HTR-8/SVneo (cell line): ENCODE measurements at regions not wholly inside any gene's neighbourhood (a gene's known extent, or its start where the extent isn't known, plus 50 kb on each side); places are given as distances from the start of the nearest gene placed in this dataset.
A peak's percentile ranks its signal among the peaks of the same experiment; 100 is the strongest.

Experiments
- DNase-seq: peaks from one replicate; pipeline ENCODE4 v3.0.0; 2011; ENCODE audit warnings: low spot score, mixed read lengths; ENCODE audit not compliant: insufficient read length
- FAIRE-seq: peaks from 2 replicates; lab custom pipeline; 2011; peaks lifted over from hg19 to GRCh38; lab: Jason Lieb, UNC

DNA sequence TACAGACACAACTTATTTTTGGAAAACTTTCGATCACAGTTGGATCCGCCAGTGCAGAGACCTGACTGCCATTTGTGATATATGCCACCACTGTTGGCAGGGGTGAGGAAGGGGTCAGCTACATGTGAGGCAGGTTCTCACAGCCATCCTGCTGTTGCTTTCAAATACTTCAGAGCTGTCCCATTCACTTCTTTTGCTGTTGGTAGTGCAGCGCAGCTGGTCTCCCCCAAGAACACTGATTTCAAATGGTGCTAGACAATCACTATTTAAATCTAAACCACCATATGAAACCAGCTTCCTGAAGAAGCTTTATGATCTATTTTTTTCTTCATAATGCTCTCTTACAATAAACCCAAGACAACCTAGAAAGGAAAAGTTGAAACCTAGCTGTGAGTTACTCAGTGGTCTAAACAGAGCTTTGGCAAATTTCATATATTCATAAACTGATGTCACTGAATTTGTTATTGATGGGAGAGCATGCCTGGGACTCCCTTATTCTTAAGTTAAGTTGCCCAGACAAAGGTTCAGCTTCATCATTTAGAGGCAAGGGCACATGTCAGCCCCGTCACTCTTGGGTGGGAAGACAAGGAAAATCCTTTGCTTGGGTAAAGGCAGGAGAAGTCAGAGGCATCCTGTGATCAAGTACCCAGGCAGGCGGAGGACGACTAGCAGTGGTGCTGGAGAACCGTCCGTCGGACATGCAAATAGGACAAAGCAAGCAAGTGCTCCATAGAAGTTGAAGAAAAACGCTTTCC is 143.4 kb upstream of the KLF14 start:
- FAIRE-seq (no peak), DNase-seq (no peak)

DNA sequence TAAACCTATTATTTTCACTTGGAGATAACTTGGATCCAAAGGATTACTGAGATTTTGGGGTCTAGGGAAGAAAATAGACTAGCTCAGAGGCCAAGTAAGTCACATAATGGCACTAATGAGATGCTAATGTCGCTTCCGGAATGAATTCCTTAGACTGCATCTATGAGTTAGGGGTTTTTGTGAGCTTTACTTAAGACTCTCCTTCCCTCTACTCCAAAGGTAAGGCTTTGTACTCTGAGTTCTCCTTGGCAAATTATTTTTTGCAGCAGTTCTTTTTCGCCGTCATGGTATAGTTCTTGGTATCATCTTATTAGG is 143.9 kb upstream of the KLF14 start:
- DNase-seq (no peak), FAIRE-seq (no peak)

GRCh38 chr7:130878785-130879184 is 144.8 kb upstream of the KLF14 start:
- no peak for FAIRE-seq
- DNase-seq = no peak

GRCh38 chr7:130879191-130879590 is 145.2 kb upstream of the KLF14 start:
- DNase-seq (no peak), FAIRE-seq (no peak)

GRCh38 chr7:130880668-130881067 is 146.7 kb upstream of the KLF14 start:
- FAIRE-seq (no peak), DNase-seq (no peak)

GRCh38 chr7:130881091-130881798 is 147.2 kb upstream of the KLF14 start:
- no peak for FAIRE-seq

DNA sequence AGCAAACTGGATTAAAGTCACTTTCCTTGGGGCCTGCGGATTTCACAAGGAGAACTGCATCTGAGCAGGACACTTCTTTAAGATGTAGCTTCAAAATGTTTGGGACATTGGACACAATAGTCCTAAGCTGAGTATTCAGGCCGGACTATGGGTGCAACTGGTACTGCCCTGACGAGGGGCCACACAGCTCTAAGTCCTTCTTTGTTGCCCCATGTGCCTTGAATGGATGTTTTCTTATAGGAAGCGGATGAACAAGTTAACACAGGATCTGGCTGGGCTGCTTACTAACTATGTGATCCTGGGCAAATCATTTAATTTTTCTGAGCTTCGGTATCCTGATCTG is 147.8 kb upstream of the KLF14 start:
- DNase-seq (no peak), FAIRE-seq (no peak)

More at GRCh38 chr7:130881091-130881798, 147.2 kb upstream of the KLF14 start:
- DNase-seq = no peak

DNA sequence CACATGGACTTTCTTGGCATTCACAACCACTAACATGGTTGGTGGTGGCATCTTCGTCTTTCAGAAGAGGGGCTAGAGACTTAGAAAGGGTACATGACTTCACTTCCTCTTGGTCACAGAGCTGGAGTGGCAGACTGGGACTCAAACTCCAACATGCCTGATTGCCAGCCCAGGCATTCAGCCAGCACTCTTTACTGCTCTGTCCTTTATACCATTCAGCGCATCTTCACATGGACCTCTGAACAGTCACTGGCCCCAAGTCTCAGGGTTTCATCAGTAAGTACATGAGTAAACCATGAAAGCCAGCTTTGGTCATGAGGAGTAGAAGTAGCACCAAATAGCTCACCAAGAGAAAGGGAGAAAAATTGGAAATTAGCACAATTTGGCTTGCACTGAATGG is 148.4 kb upstream of the KLF14 start:
- FAIRE-seq (no peak), DNase-seq (no peak)

DNA sequence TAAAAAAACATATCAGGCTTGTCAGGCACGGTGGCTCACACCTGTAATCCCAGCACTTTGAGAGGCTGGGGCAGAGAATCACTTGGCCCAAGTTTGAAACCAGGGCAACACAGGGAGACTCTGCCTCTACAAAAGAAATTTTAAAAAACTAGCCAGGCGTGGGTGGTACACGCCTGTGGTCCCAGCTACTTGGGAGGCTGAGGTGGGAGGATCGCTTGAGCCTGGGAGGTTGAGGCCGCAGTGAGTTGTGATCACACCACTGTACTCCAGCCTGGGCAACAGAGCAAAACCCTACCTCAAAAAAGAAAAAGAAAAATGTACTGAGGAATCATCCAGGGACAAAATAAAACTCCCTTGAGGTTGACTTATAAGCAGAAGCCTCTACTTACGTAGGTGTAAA is 149.9 kb upstream of the KLF14 start:
- DNase-seq (no peak), FAIRE-seq (no peak)

DNA sequence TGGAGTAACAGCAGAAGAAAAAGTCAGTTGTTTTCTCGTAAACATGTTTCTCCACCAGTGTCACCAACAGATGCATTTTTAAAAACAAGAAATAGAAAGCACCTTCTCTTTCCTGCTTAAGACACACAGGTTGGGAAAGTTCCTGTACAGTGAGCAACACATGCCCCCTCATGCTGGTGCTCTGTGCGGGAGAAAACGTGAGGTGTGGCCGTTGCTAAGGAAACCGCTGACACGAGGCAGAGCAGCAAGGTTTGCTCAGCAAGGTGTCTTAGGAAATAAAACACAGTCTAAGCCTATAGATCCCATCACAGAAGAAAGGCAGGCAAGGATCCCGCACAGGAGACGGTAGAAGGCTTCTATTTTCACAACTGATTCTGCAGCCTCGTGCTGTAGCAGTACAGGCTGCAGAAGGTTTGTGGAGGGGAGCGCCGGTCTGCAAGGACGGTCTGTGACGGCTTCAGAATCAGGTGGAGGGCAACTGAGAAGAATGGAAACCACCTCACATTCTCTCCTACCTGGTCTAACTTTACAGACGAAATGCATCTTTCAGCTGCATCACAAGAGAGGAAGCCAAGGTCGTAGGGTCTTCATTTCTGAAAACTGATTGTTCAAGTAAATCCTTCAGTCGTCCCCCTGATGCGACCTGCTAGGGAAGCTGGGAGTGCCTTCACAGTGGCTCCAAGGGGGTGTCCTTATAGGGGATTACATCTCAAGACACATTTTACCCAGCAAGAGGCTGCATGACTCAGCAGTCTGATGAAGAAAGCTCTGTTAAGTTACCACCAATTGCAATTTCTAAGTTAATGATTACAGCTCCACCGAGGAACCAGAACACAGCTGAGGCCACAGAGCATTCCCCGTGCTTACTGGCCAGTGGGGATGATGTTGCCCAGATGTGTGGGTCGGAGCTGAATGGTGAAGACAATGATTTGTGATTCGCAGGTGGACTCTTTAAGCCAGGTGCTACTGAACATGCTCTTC is 150.7 kb upstream of the KLF14 start:
- DNase-seq (no peak), FAIRE-seq (no peak)

DNA sequence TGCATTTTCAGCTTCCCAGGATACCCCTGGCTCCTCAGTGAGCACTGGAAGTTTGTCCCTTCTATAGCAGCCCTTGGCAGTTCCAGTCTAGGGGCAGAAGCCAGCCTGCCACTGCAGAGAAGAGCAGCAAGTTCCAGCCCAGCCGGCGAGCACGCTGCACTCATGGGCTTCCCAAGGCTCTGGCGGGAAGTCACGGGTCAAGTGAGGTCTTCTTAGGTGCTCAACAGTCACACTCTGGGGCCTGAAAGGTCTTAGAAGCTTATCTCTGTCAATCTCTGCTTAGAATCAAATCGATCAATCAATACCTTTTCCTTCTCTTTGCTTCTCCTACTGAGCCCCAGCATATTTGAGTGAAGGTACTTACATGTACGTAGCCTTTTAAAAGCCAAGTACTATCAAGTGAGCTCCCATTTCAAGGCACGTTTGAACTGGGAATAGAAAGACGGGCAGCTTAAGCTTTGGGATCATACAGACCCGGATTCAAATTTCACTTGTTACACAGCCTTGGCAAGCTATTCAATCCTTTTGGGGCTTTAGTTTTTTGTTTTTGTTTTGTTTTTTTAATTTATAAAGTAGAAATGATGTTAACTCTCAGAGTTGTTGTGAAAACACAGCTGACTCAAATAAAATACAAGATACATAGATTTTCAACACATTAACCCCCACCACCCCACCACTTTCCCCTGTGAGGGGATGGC is 152.6 kb upstream of the KLF14 start:
- DNase-seq (no peak), FAIRE-seq (no peak)

DNA sequence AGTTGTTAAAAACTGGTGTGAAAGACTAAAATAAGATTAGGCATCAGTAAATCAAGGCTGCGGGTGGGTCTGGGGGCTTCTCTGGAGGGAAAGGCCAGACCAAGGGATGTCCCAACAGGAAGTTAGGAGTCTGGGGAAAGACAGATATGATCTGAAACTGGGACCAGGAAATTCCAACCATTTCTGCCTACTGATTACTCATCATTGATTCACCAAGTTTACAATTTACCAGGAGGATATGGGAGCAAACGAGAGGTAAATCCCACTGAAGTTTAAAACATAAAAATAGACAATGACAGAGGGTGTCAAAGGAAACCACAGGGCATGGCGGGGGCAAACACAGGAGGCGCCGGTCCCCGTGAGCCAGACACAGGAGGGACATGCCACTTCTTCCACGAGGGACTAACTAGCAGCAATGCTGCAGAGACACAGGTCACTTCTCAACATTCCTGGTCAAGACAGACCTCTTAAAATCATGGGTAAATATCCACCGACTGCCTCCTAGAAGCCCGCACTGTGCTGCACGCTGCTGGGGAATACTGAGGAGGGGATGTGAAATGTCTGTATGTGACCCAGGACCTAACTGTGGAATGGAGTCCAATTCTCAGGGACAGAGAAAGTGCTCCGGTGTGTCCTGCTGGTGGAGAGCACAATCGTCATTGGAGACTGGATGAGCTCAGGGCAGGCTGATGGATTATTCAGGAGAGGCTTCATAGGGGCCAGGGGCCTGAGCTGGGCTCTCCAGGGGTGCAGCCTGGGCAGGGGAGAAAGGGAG is 153.4 kb upstream of the KLF14 start:
- FAIRE-seq (no peak), DNase-seq (peak; percentile 59)

DNA sequence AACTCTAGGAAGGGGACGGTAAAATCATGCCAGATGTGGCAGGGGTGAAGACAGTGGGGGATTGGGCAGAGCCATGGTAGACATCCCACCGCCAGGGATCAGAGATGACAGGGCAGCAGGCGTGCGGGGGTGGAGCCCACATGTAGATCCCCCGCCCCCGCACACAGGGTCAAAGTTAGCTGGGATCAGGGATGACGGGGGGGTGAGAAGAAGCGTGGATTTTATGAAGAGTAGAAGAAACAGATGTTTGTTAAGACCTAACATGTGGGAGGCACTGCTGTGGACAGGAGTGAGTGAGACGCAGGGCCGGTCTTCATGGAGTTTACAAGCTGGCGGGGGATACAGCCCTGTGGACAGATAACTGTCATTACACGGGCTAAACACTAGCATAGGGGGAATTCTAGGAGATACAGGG is 154.0 kb upstream of the KLF14 start:
- FAIRE-seq = no peak
- no peak for DNase-seq

GRCh38 chr7:130888468-130888867 is 154.5 kb upstream of the KLF14 start:
- no peak for FAIRE-seq
- DNase-seq = no peak

DNA sequence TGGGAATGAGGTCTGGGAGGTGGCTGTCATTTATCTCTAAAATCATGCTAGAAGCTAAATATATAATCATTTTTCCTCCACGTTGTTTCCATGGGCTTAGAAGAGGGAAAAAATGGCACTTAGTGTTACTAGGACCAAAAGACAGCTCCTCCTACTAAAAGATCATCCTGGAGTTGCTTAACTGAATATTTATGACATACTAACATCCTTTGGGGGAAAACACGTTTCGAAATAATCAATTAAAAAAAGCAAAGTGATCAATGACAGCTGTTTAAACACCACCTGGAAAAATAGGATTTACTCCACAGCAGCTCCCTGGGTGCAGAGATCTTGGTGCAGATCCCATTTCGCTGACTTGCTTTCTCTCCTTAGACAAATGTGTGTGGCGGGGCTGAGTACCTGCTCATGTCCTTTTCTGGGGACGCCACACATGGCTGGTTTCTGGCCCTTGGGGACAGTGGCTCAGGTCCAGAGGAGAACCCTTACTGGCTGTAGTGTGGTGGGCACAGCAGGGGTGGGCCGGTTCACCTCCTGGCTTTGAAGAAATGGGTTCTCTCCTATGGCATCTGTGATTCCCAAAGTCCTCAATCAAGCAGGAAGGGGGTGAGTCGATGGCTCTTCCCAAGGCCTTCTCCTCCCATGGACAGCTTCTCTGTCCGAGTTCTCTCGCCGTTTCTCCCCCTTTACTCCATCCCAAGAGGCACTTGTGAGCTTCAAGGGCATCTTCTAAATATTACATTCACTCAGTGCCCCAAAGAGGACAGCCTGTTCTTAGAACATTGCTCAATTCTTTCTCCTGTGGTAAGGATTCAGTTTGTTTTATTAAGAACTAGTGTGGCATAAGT is 156.4 kb upstream of the KLF14 start:
- FAIRE-seq (no peak), DNase-seq (no peak)

DNA sequence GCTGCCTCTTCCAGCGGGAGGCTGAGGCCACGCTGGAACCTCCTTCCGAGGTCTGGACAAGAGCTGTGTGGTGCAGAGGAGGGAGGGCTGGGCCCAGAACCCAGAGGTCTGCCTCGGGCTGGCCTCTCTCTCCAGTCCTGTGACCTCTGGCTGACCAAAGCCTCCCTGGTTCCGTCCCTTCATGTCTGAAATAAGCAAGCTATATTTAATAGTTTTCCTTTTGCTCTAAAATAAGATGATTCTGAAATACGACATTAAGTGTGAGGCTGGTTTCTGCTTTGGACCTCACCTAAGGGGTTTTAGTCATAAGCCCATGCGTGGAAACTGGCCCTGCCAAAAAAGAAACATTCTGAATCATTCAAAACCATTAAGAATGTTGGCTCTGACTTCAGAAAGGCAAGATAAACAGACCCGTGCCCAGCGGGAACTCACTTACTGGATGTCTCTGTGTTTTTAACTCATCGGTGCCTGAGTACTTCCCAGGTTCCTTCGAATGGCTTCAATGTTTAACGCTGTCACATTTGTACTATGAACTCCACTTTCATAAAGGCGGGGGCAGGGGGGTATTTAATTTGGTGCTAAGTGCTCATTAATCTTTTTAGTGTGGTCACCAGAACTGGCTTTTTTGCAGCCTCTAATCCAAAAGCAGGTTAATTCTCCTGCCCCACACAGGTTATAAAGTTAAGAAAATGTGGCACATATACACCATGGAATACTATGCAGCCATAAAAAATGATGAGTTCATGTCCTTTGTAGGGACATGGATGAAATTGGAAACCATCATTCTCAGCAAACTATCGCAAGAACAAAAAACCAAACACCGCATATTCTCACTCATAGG is 157.5 kb upstream of the KLF14 start:
- DNase-seq (no peak), FAIRE-seq (no peak)

- no peak for DNase-seq
- FAIRE-seq = no peak
These were observed 159.5 kb upstream of the KLF14 start for GRCh38 chr7:130893441-130893894.
